H1 (cell line): ENCODE measurements at regions not wholly inside any gene's neighbourhood (a gene's known extent, or its start where the extent isn't known, plus 50 kb on each side); places are given as distances from the start of the nearest gene placed in this dataset.

Source experiments
- CTCF ChIA-PET: fragments of 300-600 bp; sonication (Branson Sonifier 250); formaldehyde crosslinking; loops from one replicate; lab custom pipeline; 2021; ENCODE audit not compliant: partially characterized antibody; lab: Charles Lee
- POLR2A ChIA-PET: fragments of 300-600 bp; sonication (Branson Sonifier 250); formaldehyde crosslinking; loops from one replicate; lab custom pipeline; 2021; ENCODE audit warnings: inconsistent platforms; ENCODE audit not compliant: partially characterized antibody; lab: Charles Lee
- DNase-seq, 2 experiments: peaks; one replicate each; pipeline versions ENCODE4 v3.0.0 to v3.0.0-alpha.2; 2010 to 2022; ENCODE audit warnings: low spot score in 2 of 2, low read depth in 1 of 2, mixed read lengths in 1 of 2
- FAIRE-seq: peaks from 2 replicates; lab custom pipeline; 2011; peaks lifted over from hg19 to GRCh38; lab: Jason Lieb, UNC
- H2AFZ ChIP-seq: 2 replicates; pipeline ENCODE4 v1.8.1; 2012; ENCODE audit warnings: low read length, inconsistent platforms
- H2AK5ac ChIP-seq: 2 replicates; pipeline ENCODE4 v1.6.1; 2013; ENCODE audit warnings: low read depth, low read length
- H2BK120ac ChIP-seq: replicated peaks from 2 replicates; pipeline ENCODE3; 2013; ENCODE audit warnings: low read depth, low read length, inconsistent platforms
- H2BK12ac ChIP-seq: 2 replicates; pipeline ENCODE4 v1.6.1; 2013; ENCODE audit warnings: low read depth, low read length
- H2BK15ac ChIP-seq: 2 replicates; pipeline ENCODE4 v1.6.1; 2013; ENCODE audit warnings: low read length
- H2BK20ac ChIP-seq: 2 replicates; pipeline ENCODE4 v1.6.1; 2013; ENCODE audit warnings: low read length
- H2BK5ac ChIP-seq: 2 replicates; pipeline ENCODE4 v1.6.1; 2013; ENCODE audit warnings: low read depth, low read length
- H3K14ac ChIP-seq: 2 replicates; pipeline ENCODE4 v1.6.1; 2013; ENCODE audit warnings: inconsistent platforms; ENCODE audit not compliant: insufficient read length
- H3K18ac ChIP-seq: 2 replicates; pipeline ENCODE4 v1.6.1; 2013; ENCODE audit warnings: low read length; ENCODE audit errors: extremely low read depth
- H3K23ac ChIP-seq: 2 replicates; pipeline ENCODE4 v1.6.1; 2013; ENCODE audit warnings: inconsistent platforms; ENCODE audit not compliant: insufficient read length
- H3K23me2 ChIP-seq: 2 replicates; pipeline ENCODE4 v1.6.1; 2013; ENCODE audit warnings: low read depth, low read length
- H3K27ac ChIP-seq: 2 replicates; pipeline ENCODE4 v1.6.1; 2011; ENCODE audit warnings: low read depth, low read length, inconsistent platforms
- H3K27me3 ChIP-seq, 4 experiments: replicated peaks in 1 of 4; 1 replicate in 1 of 4; 2 replicates in 3 of 4; pipeline versions ENCODE4 v1.6.1 to v1.8.1; 2011 to 2013; ENCODE audit warnings: low read length in 3 of 4, mild to moderate bottlenecking in 3 of 4, inconsistent platforms in 2 of 4, mixed read lengths in 2 of 4, moderate library complexity in 1 of 4; ENCODE audit not compliant: control insufficient read depth in 3 of 4, insufficient read depth in 3 of 4; ENCODE audit errors: extremely low read depth in 1 of 4
- H3K36me3 ChIP-seq, 4 experiments: 2 replicates each; pipeline versions ENCODE4 v1.6.1 to v1.8.1; 2011 to 2013; ENCODE audit warnings: mild to moderate bottlenecking in 4 of 4, low read length in 3 of 4, moderate library complexity in 2 of 4, control low read depth in 1 of 4, inconsistent platforms in 1 of 4; ENCODE audit not compliant: insufficient read depth in 4 of 4, control insufficient read depth in 2 of 4
- H3K4ac ChIP-seq: replicated peaks from 2 replicates; pipeline ENCODE3; 2013; ENCODE audit warnings: low read length, low read depth, mixed read lengths, inconsistent platforms; ENCODE audit not compliant: insufficient read length
- H3K4me1 ChIP-seq, 4 experiments: replicated peaks in 1 of 4; 1 replicate in 1 of 4; 2 replicates in 3 of 4; pipeline versions ENCODE4 v1.6.1 to v1.8.1; 2011 to 2013; ENCODE audit warnings: low read length in 3 of 4, inconsistent platforms in 2 of 4, mixed read lengths in 1 of 4; ENCODE audit not compliant: insufficient read depth in 4 of 4, control insufficient read depth in 3 of 4
- H3K4me2 ChIP-seq, 2 experiments: 2 replicates each; pipeline versions ENCODE4 v1.6.1 to v1.8.1; 2011 to 2013; ENCODE audit warnings: low read depth in 2 of 2, low read length in 2 of 2, control low read depth in 1 of 2, inconsistent platforms in 1 of 2, mild to moderate bottlenecking in 1 of 2; ENCODE audit not compliant: insufficient read depth in 1 of 2
- H3K4me3 ChIP-seq, 4 experiments: fragments of 200-600, 300-600 bp in 1 of 4; sonication (generic), shearing (Covaris generic), sonication (Bioruptor Twin) in 1 of 4; 2 replicates each; pipeline versions ENCODE4 v1.5.1 to v1.8.1; 2011 to 2016; ENCODE audit warnings: low read length in 4 of 4, low read depth in 3 of 4, control low read depth in 2 of 4, inconsistent platforms in 2 of 4, mild to moderate bottlenecking in 2 of 4, mixed read lengths in 1 of 4, moderate library complexity in 1 of 4; ENCODE audit not compliant: insufficient read depth in 2 of 4; ENCODE audit errors: extremely low read depth in 1 of 4
- H3K56ac ChIP-seq: replicated peaks from 2 replicates; pipeline ENCODE3; 2013; ENCODE audit warnings: low read depth, mild to moderate bottlenecking, mixed read lengths, low read length, inconsistent platforms; ENCODE audit not compliant: insufficient read length
- H3K79me1 ChIP-seq: 2 replicates; pipeline ENCODE4 v1.6.1; 2013; ENCODE audit warnings: low read depth, low read length, control low read depth
- H3K79me2 ChIP-seq, 2 experiments: 2 replicates each; pipeline versions ENCODE4 v1.6.1 to v1.8.1; 2012 to 2013; ENCODE audit warnings: low read length in 2 of 2, mild to moderate bottlenecking in 2 of 2, inconsistent platforms in 1 of 2; ENCODE audit not compliant: insufficient read depth in 2 of 2, control insufficient read depth in 1 of 2
- H3K9ac ChIP-seq, 4 experiments: replicated peaks in 1 of 4; 1 replicate in 1 of 4; 2 replicates in 3 of 4; pipeline versions ENCODE4 v1.6.1 to v1.8.1; 2011 to 2013; ENCODE audit warnings: low read depth in 3 of 4, low read length in 3 of 4, control low read depth in 2 of 4, mild to moderate bottlenecking in 2 of 4, moderate library complexity in 2 of 4, inconsistent platforms in 1 of 4; ENCODE audit errors: extremely low read depth in 1 of 4
- H3K9me3 ChIP-seq, 2 experiments: 2 replicates each; pipeline versions ENCODE4 v1.6.1 to v1.8.1; 2012 to 2013; ENCODE audit warnings: mild to moderate bottlenecking in 2 of 2, moderate library complexity in 2 of 2, control low read depth in 1 of 2, inconsistent platforms in 1 of 2, low read depth in 1 of 2, low read length in 1 of 2, mixed read lengths in 1 of 2; ENCODE audit not compliant: insufficient read depth in 2 of 2
- H4K20me1 ChIP-seq, 2 experiments: replicated peaks in 1 of 2; 2 replicates each; pipeline versions ENCODE3 to v1.8.1; 2011 to 2013; ENCODE audit warnings: inconsistent platforms in 2 of 2, low read length in 2 of 2, mild to moderate bottlenecking in 1 of 2; ENCODE audit not compliant: insufficient read depth in 2 of 2, control insufficient read depth in 1 of 2
- H4K5ac ChIP-seq: 2 replicates; pipeline ENCODE4 v1.6.1; 2013; ENCODE audit warnings: low read length, low read depth, mixed read lengths, inconsistent platforms; ENCODE audit not compliant: insufficient read length
- H4K8ac ChIP-seq: 2 replicates; pipeline ENCODE4 v1.8.0; 2013; ENCODE audit warnings: mild to moderate bottlenecking, moderate library complexity, low read length, inconsistent platforms; ENCODE audit not compliant: insufficient read depth; ENCODE audit errors: extremely low read depth
- H4K91ac ChIP-seq: replicated peaks from 2 replicates; pipeline ENCODE3; 2013; ENCODE audit warnings: low read length, mixed read lengths, inconsistent platforms; ENCODE audit not compliant: insufficient read length
- BCL11A ChIP-seq, 2 experiments: IDR thresholded peaks; one replicate each; pipeline ENCODE4 v1.6.1; 2011; ENCODE audit warnings: low read depth in 2 of 2, low read length in 2 of 2, mild to moderate bottlenecking in 2 of 2
- CTBP2 ChIP-seq: IDR thresholded peaks from 2 replicates; pipeline ENCODE4 v1.7.0; 2011; ENCODE audit warnings: borderline replicate concordance, mild to moderate bottlenecking, moderate library complexity, mixed read lengths, low read length; ENCODE audit not compliant: insufficient read depth, insufficient read length
- E2F6 ChIP-seq: IDR thresholded peaks from 2 replicates; pipeline ENCODE4 v1.6.1; 2012; ENCODE audit warnings: inconsistent platforms
- EP300 ChIP-seq, 2 experiments: IDR thresholded peaks; 1 replicate in 1 of 2; 2 replicates in 1 of 2; pipeline ENCODE4 v1.6.1; 2011 to 2012; ENCODE audit warnings: low read depth in 2 of 2, low read length in 2 of 2, mild to moderate bottlenecking in 2 of 2, borderline replicate concordance in 1 of 2, inconsistent platforms in 1 of 2, moderate library complexity in 1 of 2
- JUN ChIP-seq: IDR thresholded peaks from 2 replicates; pipeline ENCODE4 v1.6.1; 2011; ENCODE audit warnings: low read depth, mild to moderate bottlenecking, improper control_type of control experiment, low read length
- KDM4A ChIP-seq: IDR thresholded peaks from one replicate; pipeline ENCODE4 v1.7.1; 2012; ENCODE audit warnings: low read depth, mild to moderate bottlenecking, moderate library complexity, low read length, inconsistent platforms; ENCODE audit not compliant: severe bottlenecking
- PHF8 ChIP-seq: fragments of 200-600 bp; sonication (generic); conservative IDR thresholded peaks from 2 replicates; pipeline ENCODE4 v1.7.1; 2012; ENCODE audit warnings: low read depth, mild to moderate bottlenecking, inconsistent platforms, low read length, moderate library complexity
- RAD21 ChIP-seq, 2 experiments: IDR thresholded peaks in 1 of 2; conservative IDR thresholded peaks in 1 of 2; 2 replicates each; pipeline ENCODE4 v1.6.1; 2011; ENCODE audit warnings: low read depth in 2 of 2, low read length in 2 of 2, improper control_type of control experiment in 1 of 2, inconsistent platforms in 1 of 2, mild to moderate bottlenecking in 1 of 2, moderate library complexity in 1 of 2
- TCF12 ChIP-seq: IDR thresholded peaks from 2 replicates; pipeline ENCODE4 v1.6.1; 2011; ENCODE audit warnings: low read depth, mild to moderate bottlenecking, low read length
- YY1 ChIP-seq: IDR thresholded peaks from 2 replicates; pipeline ENCODE4 v1.6.1; 2011; ENCODE audit warnings: low read depth, mild to moderate bottlenecking, low read length
- ZNF274 ChIP-seq: IDR thresholded peaks from 2 replicates; pipeline ENCODE4 v1.7.0; 2012; ENCODE audit warnings: low read length, borderline replicate concordance; ENCODE audit errors: extremely low read depth
- WGBS, 2 experiments: shearing (Covaris generic) in 1 of 2; methylation state at CpG; one replicate each; pipeline versions ENCODE4 v1.1.6 to v1.1.7; 2013 to 2015; ENCODE audit warnings: low lambda C conversion rate in 2 of 2, mixed read lengths in 2 of 2, inconsistent platforms in 1 of 2, low coverage in 1 of 2, missing lambda C conversion rate in 1 of 2; ENCODE audit not compliant: insufficient replicate concordance in 2 of 2, insufficient coverage in 1 of 2, insufficient read length in 1 of 2; ENCODE audit errors: extremely low coverage in 1 of 2, missing lambda C conversion rate in 1 of 2; 5-methylcytosine and 5-hydroxymethylcytosine counted together

DNA sequence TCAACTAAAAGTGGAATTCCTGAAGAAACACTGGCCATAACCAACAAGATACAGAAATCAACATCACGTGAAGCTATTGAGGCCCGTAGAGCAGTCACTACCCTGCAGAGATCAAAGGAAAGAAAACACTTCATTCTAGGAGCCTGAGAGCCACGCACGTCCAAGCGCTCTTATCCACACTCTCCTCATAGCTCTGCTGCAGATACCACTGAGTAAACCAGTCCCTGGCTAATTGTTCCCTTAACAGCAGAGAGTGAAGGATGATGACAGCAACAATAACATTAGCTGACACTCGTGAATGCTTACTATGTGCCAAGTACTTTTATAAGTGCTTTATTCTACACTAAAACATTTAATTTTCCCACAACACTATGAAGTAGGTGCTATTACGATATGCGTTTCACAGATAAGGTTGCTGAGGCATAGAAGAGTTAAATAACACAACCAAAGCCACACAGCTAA is 271.0 kb upstream of the GADL1 start:
- H3K9me3 ChIP-seq, result no peaks in the 10 kb centered on the region
- no peak overlapping the region for H2AFZ ChIP-seq
- H2AK5ac ChIP-seq, result no peak overlapping the region
- H2BK120ac ChIP-seq, result no peak overlapping the region
- no peak overlapping the region for H3K4me2 ChIP-seq
- no peak for DNase-seq
- no peak overlapping the region for H3K27ac ChIP-seq
- TF ChIP-seq EP300 (IDR thresholded peaks at IDR 0.05; ENCODE audit: borderline replicate concordance in 1 of 2, low read depth in 2 of 2, low read length in 2 of 2), result no peak
- no peak for TF ChIP-seq JUN
- TF ChIP-seq TCF12, result no peak
- no peak for TF ChIP-seq PHF8
- TF ChIP-seq ZNF274, result no peak
- TF ChIP-seq KDM4A, result no peak
- no peak for TF ChIP-seq BCL11A (IDR thresholded peaks at IDR 0.05; ENCODE audit: low read depth in 2 of 2, low read length in 2 of 2)
- no peak for TF ChIP-seq YY1
- no peak for TF ChIP-seq E2F6
- no peak for TF ChIP-seq CTBP2
- no peak for TF ChIP-seq RAD21 (IDR thresholded peaks at IDR 0.05 in 1 of 2, conservative IDR thresholded peaks at IDR 0.05 in 1 of 2; ENCODE audit: low read depth in 2 of 2, low read length in 2 of 2)
- no peaks in the 10 kb centered on the region for H4K20me1 ChIP-seq
- no peak overlapping the region for H3K9ac ChIP-seq
- no peak overlapping the region for H2BK5ac ChIP-seq
- no peaks in the 10 kb centered on the region for H3K27me3 ChIP-seq
- no peak overlapping the region for H4K91ac ChIP-seq
- no peaks in the 10 kb centered on the region for H3K23me2 ChIP-seq
- H3K4ac ChIP-seq, result no peak overlapping the region
- H3K4me3 ChIP-seq, result no peak overlapping the region
- H3K36me3 ChIP-seq, result no peaks in the 10 kb centered on the region
- H3K79me1 ChIP-seq, result no peaks in the 10 kb centered on the region
- WGBS, 2 experiments, result 75% methylated on average over 8 of the region's 8 CpGs; no CpG with 5 or more reads in 1 of the 2 experiments
- ChIA-PET POLR2A (no interaction called here), CTCF (interaction anchor here (0.9 to 2.2 kb wide), 6 partner anchors 17 to 396 kb away, joined by 3 to 5 read pairs (median 4); no protein-coding TSS in a partner anchor)
- no peak overlapping the region for H4K5ac ChIP-seq
- no peak overlapping the region for H3K23ac ChIP-seq
- no peak overlapping the region for H2BK20ac ChIP-seq
- no peak overlapping the region for H2BK15ac ChIP-seq
- no peak for FAIRE-seq
- no peaks in the 10 kb centered on the region for H3K79me2 ChIP-seq
- no peak overlapping the region for H3K18ac ChIP-seq
- H3K4me1 ChIP-seq, result peaks cover 0 to 7% (median 1%) of the 10 kb centered on the region in 4 experiments; a peak in 2 of 7 replicates
- no peak overlapping the region for H3K14ac ChIP-seq
- no peak overlapping the region for H2BK12ac ChIP-seq
- no peak overlapping the region for H3K56ac ChIP-seq
- no peak overlapping the region for H4K8ac ChIP-seq
